GM18907 (cell line): ENCODE measurements at regions not wholly inside any gene's neighbourhood (a gene's known extent, or its start where the extent isn't known, plus 50 kb on each side); places are given as distances from the start of the nearest gene placed in this dataset.
"Not testable (repeated sequence)": the region's sequence is repeated elsewhere in the genome, so short reads cannot be mapped to it uniquely, and the experiment has no call there.

Source experiments
- ATAC-seq: cut with Tn5 transposase; IDR thresholded peaks from one replicate; pipeline ENCODE4 v1.9.1; 2021; ENCODE audit warnings: mild to moderate bottlenecking, moderate library complexity; ENCODE audit not compliant: unreplicated experiment

GRCh38 chr12:83659321-83659720, 972.6 kb downstream of the TMTC2 start:
- no peak for ATAC-seq

GRCh38 chr12:83656004-83656403, 969.3 kb downstream of the TMTC2 start:
- no peak for ATAC-seq

- ATAC-seq: no peak
These were observed 955.5 kb downstream of the TMTC2 start for GRCh38 chr12:83642205-83642604.

DNA sequence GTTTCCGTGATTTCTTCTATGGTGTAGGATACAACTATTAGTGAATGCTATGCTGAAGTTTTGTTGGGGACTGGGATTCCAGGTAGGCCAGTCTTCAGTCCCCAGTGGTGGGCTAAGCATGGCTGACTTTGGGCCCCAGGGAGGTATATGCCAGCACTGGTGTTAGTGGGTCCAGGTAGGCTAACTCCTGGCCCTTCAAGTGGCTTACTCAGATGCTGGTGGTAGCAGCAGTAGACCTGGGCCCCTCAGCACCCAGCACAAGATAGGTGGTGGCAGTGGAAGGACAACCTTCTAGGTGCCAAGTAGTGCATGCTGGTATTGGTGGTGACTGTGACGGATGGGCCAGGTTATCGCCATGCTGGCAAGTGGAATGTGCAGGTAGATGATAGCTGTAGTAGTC, 955.1 kb downstream of the TMTC2 start:
- ATAC-seq: no peak

GRCh38 chr12:83634726-83635267, 948.1 kb downstream of the TMTC2 start:
- ATAC-seq: no peak

- ATAC-seq: no peak
These were observed 943.8 kb downstream of the TMTC2 start for GRCh38 chr12:83630526-83630925.

DNA sequence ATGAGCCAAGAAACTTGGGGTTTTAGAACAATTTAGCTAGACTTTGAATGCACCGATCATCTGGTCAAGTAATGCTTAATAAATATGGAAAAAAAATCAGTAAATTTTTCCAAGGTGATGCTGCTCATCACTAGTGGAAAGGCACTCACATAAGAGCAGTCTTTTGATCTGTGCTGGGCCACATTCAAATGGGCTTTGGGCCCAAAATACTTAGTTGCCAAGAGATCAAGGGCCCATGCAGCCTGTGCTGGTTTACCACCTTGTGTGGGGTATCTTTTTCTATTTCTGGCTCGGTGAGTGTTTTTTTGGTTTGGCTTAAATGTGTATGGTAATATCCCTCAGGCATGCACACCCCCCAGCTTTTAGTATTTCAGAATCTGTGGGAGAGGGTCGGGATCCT, 943.2 kb downstream of the TMTC2 start:
- no peak for ATAC-seq

DNA sequence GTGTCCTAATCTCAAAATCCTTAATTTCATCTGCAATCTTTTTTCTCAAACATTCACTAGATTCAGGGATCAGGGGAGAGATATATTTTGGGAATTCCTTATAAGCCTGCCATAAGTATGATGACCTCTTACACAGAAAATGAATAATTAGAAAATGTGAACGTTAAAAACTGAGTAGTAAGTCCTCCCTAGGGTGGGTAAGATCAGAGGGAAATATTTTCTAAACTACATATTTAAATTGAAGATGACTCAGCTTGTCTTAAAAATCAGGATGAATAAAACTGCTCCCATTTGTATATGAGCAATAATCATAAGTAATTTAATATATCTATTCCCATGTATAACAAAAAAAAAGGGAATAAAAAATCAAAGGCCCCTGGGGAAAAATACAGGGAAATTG, 935.5 kb downstream of the TMTC2 start:
- no peak for ATAC-seq

DNA sequence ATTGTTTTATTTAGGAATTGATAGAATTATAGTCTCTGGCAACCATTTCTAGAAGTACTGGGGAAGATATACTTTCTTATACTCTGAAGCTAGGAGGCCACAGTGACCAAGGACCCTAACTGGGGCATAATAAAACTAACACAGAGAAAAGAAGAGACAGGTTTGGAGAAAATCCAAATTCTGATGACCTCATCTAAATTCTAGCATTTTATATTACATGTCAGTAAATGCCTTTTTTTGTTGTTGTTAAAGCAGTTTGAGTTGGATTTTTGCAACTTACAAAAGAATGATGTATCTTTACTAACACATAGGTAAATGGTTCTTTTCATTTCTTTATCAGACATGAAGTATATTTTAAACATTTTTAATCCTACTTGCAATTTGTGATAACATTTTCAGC, 933.3 kb downstream of the TMTC2 start:
- no peak for ATAC-seq

GRCh38 chr12:83615152-83615551, 928.4 kb downstream of the TMTC2 start:
- no peak for ATAC-seq

DNA sequence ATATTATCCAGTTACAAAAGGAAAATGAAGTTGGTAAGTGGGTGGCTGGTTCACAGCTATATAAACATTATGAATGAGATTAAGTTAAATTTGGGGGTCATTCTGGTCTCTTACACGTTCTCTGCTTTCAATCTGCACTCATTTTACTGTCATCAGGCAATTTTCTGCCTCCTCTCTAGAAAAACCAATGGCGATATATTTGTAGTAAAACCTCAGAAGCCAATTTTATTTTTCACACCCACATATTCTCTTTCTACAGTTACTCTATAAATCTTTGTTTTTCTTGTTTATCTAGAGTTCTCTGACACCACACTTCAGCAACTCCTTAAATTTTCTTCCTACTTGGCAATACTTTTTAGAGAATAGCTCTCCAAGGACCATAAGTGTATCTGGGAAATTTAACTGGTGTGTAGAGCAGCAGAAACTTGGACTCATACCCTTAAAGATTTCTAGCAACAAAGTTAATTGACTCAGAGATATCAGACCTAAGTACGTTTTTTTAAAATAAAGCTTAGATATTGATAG, 926.9 kb downstream of the TMTC2 start:
- ATAC-seq: no peak

DNA sequence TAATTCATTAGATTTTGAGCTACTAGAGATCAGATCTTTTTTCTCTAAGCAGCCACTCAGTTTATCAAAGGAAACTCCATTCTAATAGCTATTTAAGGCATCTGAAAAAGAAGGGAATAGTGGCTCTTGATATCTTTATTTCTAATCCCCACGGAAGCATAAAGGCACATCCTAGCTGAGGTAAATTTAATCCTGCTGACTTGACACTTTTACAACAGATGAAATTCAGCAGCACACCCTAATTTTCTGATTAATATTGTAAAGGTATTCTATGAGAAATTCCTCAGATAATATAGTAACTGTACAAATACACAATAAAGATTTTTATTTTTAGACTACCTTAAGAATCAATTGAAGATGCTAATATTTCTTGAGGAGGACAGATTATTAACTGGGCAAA, 916.4 kb downstream of the TMTC2 start:
- no peak for ATAC-seq

- ATAC-seq: no peak
These were observed 888.6 kb downstream of the TMTC2 start for GRCh38 chr12:83575326-83575725.

- no peak for ATAC-seq
These were observed 887.4 kb downstream of the TMTC2 start for GRCh38 chr12:83574142-83574541.

DNA sequence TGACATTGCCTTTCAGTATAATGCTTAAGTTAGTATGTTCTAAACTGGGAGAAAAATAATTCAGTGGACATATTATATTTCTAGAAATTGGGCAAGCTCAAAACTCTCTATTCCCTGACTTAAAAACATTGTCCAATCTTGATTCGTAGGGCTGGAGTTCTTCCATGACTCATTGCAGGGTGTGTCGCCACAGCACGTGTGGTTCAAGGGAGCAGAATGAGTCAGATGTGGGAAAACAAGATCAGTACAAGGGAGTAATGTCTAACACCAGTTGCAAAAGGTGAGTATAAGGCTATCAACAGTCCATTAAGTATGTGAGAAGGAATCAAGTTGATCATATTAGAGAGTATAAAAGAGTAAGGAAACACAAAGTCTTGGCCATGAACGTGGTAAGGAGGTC, 887.0 kb downstream of the TMTC2 start:
- no peak for ATAC-seq

DNA sequence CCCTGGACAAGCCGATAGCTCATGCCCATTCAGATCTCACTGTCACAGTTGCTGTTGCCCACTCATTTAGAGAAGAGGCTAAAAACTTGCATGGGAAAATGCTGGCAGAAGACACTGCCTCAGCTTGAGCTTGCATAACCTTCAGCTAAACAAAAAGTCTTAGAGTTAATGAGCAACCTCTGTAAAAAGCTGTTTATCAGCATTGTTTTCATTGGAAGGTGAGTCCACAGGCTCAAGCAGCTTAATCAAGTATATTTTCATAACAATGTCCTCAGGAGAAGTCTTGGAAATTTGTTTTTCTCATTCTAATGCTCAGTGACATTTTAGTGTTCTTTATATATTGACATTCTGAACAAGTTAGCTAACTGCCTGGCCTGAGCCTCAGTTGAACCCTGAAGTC, 872.9 kb downstream of the TMTC2 start:
- no peak for ATAC-seq

- not testable (repeated sequence) for ATAC-seq
These were observed 869.3 kb downstream of the TMTC2 start for GRCh38 chr12:83556040-83556439.

DNA sequence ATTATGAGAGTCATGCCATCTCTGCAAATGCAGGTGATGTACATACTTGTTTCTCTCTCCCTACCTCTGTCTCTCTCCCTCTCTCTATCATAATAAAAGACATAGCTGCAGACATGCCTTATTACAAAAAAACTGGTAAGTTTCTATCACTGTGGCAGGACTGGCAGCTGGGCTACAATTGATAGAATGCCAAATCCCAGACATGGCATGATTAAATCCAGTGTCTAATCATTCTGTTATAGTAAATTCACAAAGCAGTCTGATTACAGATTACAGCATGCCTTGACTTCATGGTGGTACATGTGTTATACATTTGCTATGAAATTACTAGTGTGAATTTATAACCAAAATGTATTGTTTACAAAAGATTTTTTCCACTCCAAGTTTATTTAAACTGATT, 854.7 kb downstream of the TMTC2 start:
- ATAC-seq: no peak

DNA sequence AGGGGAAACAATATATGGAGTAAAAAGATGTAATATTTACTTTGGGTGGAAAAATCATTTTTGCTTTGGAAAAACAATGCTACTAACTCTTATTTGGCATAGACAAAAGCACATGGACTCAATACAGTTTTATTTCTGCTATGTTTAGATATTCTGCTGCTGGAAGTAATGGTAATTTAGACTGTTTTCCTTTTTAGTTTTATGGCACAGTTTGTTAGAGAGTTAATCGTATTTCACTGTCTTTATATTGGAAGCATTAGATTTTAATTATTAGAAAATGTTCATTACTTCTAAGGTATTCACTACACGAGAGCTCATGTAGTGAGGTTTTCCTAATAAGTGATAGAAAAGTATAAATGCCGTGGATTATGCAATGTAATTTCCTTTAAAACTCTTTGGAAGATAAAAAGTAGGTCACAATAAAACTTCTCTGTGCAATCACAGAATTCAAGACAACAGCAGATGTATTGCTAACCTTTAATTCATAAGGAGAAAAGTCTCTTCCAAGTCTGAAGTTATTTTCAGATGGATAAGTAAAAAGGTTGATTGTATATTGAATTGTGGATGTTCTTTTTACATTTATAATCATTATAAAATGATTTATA, 851.8 kb downstream of the TMTC2 start:
- no peak for ATAC-seq

GRCh38 chr12:83537428-83538053, 850.8 kb downstream of the TMTC2 start:
- no peak for ATAC-seq

- no peak for ATAC-seq
These were observed 849.8 kb downstream of the TMTC2 start for GRCh38 chr12:83536496-83536895.

- ATAC-seq: no peak
These were observed 841.9 kb downstream of the TMTC2 start for GRCh38 chr12:83528571-83528970.

DNA sequence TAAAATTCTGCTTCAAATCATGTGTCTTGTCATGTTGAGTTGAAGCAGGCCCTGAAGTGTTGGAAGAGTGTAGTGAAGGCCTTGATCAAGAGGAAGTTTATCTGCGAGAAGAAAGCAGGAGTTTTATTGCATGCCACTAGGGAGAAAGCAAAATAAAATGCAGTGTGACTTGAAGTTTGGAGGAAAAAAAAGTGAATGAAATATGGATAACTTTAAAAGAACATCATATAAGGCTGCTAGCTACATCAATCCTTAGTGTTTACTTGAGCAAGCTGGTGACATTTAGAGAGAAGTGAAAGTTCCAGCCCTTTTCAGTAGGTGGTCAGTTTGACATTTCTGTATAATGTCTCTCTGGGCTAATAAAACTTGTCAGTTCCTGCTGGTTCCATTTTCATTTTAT, 841.1 kb downstream of the TMTC2 start:
- ATAC-seq: no peak
